HG02981 (cell line): ENCODE measurements at regions not wholly inside any gene's neighbourhood (a gene's known extent, or its start where the extent isn't known, plus 50 kb on each side); places are given as distances from the start of the nearest gene placed in this dataset.
"Not testable (repeated sequence)": the region's sequence is repeated elsewhere in the genome, so short reads cannot be mapped to it uniquely, and the experiment has no call there.

Experiments used
- ATAC-seq: cut with Tn5 transposase; IDR thresholded peaks from one replicate; pipeline ENCODE4 v1.9.1; 2021; ENCODE audit warnings: mild to moderate bottlenecking, moderate library complexity; ENCODE audit not compliant: unreplicated experiment

GRCh38 chr4:166153548-166153947, 280.5 kb downstream of the TLL1 start:
- no peak for ATAC-seq

GRCh38 chr4:166162327-166162726, 289.3 kb downstream of the TLL1 start:
- no peak for ATAC-seq

GRCh38 chr4:166165829-166166420, 292.9 kb downstream of the TLL1 start:
- peak; percentile 98 for ATAC-seq

- no peak for ATAC-seq
Observed at GRCh38 chr4:166169111-166169510, 296.1 kb downstream of the TLL1 start.

GRCh38 chr4:166172619-166173018, 299.6 kb downstream of the TLL1 start:
- no peak for ATAC-seq

GRCh38 chr4:166174717-166175490, 301.9 kb downstream of the TLL1 start:
- ATAC-seq = no peak

- ATAC-seq = no peak
Observed at GRCh38 chr4:166182145-166182544, 309.1 kb downstream of the TLL1 start.

- no peak for ATAC-seq
Observed at GRCh38 chr4:166195101-166195500, 322.1 kb downstream of the TLL1 start.

GRCh38 chr4:166197166-166197565, 324.1 kb downstream of the TLL1 start:
- ATAC-seq = no peak

- no peak for ATAC-seq
Observed at GRCh38 chr4:166198041-166198440, 325.0 kb downstream of the TLL1 start.

- ATAC-seq = no peak
Observed at GRCh38 chr4:166198516-166199310, 325.7 kb downstream of the TLL1 start.

GRCh38 chr4:166202991-166203390, 330.0 kb downstream of the TLL1 start:
- no peak for ATAC-seq

- ATAC-seq = not testable (repeated sequence)
Observed at GRCh38 chr4:166212326-166212725, 339.3 kb downstream of the TLL1 start.

GRCh38 chr4:166222271-166222670, 349.2 kb downstream of the TLL1 start:
- ATAC-seq = no peak

GRCh38 chr4:166228112-166228511, 355.1 kb downstream of the TLL1 start:
- ATAC-seq = no peak

- ATAC-seq = no peak
Observed at GRCh38 chr4:166229799-166230198, 356.8 kb downstream of the TLL1 start.

- no peak for ATAC-seq
Observed at GRCh38 chr4:166230841-166231240, 357.8 kb downstream of the TLL1 start.

GRCh38 chr4:166239354-166239753, 366.3 kb downstream of the TLL1 start:
- ATAC-seq = no peak

GRCh38 chr4:166252487-166253402, 379.7 kb downstream of the TLL1 start:
- no peak for ATAC-seq

GRCh38 chr4:166257276-166257675, 384.2 kb downstream of the TLL1 start:
- ATAC-seq = no peak

- no peak for ATAC-seq
Observed at GRCh38 chr4:166257891-166258290, 384.9 kb downstream of the TLL1 start.
